ENCODE measurements at regions not wholly inside any gene's neighbourhood (a gene's known extent, or its start where the extent isn't known, plus 50 kb on each side); places are given as distances from the start of the nearest gene placed in this dataset.
"Not testable (repeated sequence)": the region's sequence is repeated elsewhere in the genome, so short reads cannot be mapped to it uniquely, and the experiment has no call there.

DNA sequence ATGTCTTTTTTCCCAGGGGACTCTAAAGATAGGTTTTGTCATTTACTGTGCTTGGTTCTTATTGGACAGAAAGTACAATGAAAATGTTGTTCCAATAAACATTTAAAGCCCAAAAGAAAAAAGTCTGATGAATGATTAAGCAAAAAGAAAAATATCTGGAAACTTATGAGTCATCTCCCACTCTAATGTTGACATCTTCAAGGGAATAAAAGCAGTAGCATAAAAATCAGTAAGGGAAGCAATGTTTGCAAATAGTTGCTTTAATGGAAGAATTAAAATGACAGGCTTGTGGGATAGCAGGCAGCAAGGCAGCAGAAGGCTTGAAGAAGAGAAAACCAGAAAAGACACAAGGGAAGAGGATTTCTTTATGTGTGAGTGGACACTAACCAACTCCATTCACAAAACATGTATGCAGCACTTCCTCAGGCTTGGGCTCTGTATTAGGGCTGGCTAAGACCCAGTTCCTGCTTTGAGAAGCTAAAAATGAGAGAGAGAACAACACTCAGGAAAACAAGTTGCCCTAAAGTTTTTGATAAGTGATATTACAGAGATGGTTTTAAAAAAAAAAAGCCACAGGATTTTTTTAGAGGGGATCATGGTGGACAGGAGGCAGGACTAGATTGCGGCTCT is 263.2 kb upstream of the NT5E start:
- DNase-seq: no peak

DNA sequence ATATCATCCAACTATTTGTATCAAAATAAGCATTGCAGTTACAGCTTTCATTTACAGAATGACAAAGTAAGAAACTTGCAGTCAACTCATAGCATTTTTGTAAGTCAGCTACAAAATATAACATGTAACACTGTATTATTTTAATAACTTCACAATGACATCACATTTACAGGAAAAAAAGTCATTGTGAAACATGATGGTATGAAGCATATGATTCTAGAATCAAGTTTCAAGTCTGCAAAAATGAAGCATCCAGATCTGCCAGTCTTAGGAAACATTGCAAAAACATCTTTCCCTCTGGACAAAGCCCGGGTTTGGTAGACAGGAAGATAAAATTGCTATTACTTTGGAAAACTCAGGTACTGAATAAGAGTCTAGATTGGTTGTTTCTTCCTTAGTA is 263.9 kb upstream of the NT5E start:
- DNase-seq: no peak

DNA sequence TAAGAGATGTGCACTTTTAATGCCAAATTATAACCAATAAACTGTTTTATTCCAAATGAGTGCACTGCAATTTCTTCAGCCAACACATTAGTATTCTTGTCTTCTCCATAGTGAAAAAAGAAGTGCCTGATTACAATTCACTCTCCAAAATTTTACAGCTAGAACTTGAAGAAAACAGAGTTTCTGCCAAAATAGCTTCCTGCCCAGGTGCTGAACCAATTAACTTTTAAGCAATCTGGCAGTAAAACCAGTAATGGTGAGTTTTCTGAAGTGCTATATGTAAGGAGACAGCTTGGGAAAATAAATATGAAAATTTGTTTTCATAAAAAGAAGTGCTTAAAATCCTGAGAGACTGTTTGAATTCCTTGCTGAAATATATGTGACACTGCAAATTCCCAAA is 266.0 kb upstream of the NT5E start:
- DNase-seq: no peak

DNA sequence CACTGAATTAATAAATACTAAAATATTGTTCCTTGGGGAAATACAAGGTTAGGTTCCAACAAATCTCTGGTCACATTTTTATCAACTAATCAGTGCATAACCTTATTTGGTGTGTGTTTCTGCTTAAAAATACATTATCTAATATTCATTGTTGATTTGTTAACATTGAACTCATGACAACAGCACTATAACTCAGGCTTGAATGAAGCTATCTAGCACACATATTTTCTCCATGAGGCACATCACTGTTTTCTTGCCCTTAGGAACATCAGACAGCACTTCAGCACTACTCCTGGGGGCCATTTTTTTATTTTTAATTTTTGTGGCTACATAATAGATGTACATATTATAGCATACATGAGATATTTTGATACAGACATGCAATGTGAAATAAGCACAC is 277.2 kb upstream of the NT5E start:
- DNase-seq: no peak

DNA sequence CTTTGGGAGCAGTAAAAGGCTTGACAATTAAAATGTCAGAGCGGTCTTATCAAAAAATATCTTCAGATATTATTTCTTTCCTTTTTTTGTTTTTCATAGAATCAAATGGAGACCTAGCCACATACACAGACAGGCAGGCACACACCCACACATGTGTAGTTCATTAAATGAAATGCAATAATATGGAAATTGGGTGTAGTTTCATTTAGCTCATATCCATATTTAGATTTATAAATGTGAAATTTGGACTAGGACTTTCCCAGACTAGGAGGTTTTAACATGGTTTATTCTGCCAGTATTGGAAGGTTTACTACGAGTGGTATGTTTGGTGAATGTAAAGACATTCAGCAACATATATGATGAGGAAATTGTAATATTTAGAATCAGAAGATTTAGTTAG is 277.7 kb upstream of the NT5E start:
- DNase-seq: no peak

DNA sequence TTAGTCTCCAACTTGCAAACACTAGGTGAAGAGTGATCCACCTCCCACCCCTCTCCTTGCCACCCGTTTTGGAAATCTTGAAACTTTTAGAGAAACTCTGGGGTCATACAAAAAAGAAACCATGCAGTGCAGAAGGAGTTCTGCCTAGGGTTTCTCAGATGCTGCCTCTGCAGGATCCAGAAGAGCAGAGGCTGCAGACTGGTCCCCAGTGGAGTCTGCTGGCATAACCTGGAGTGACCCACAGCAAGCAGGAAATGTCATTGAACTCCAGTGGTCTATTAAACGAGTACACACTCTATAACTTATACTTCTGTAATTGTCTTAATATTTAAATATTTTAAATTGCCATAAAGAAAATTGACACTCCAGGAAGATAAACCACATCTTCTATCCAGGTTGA is 280.7 kb upstream of the NT5E start:
- no peak for DNase-seq

DNA sequence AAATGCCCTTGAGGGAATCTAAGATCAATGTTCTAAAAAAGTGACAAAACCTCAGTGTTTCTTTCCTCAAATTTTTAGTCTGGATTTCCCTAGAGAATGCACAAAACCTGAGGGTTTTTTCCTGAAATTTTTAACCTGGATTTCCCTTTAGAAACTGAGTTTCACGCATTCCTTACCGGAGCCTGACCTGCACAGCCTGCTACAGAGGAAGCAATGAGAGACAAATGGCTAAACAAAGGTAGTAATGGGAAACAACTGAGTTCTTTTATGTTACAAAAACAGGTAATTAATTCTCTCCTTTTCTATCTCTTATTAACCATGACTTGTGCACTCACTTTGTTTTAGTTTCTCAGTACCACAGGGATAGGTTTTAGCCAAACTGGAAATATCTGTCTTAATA is 281.7 kb upstream of the NT5E start:
- DNase-seq: no peak

DNA sequence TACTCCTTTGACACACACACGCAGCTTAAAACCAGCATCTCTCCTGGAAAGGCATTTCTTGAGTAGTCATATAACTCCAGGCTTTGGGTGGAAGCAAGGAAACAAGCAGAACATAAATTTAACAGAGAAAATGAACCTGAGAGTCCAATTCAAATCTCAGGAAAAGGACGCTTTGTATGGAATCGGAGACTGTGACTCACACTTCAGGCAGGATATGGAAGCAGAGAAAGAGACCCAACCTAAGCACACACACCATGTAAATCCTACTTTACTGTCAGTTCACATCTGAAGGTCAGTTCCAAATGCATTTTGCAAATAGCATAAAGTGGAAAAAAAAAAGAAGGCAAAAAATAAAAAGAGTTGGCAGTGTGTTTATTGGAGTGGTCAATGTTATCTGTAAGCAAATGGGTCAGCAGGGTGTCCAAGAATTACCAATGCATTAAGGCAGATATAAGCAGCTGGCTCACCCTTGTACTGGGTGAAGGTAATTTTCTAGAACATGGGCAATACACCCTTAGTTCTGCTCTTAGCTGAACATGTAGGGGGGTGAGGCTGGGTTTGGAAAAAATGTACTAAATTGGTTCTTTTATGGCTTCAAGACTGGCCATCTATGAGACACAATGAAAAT is 283.7 kb upstream of the NT5E start:
- no peak for DNase-seq

DNA sequence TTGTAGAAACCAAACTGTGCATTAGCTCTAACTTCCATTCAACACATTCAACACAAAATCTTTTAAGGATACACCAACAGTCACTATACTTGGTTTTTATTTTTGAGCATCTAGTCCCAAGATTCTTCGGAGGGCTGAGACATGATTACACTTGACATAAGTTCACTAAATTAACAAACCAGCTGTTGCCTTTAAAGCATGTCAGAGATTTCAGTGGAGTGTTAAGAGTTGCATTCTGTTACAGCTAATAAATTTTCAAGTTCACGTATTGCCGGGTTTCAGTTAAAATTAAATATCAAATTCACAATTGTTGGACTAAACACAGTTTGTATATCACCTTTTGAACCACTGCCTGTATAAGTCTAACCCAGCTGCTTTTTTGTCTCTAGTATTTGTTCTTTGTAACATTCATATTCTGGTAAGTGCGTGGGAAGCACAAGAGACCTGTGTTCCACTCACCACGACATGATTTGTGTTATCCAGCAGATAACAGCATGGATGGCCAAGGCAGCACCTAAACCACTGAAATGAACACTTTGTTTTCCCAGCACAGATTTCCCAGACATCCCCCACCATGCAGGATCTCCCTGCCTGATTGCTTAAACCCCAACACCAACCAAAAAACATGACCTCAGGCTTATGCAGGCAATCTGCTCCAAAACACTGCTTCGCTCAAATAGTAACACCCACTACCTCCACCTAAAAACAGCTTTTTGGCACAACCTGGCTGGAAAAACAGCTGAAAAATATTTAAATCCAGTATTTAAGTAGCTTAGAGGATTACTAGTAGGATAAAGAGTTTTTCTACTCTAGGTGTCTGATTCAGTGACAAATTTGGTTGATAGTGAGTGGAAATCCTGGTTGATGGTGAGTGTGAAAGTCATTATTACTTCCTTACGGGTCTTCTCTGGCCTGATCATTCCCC is 286.5 kb upstream of the NT5E start:
- no peak for DNase-seq

DNA sequence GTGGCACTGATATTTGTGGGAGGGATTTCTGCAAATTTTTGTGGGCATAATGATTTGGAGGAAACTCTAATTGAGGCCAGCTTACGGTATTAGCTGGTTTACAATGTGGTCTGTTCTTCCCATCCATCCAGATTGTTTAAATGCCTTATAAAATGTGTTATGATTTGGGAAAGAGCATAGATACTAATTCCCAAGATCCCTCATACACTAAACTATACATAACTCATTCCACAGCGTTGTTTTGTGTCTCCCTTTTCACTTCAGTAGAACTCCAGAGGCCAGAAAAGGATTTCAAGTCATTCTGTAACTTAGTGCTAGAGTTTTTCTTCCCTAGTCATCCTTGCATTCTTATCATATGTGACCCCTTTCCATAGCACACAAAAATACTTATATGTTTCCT is 292.6 kb upstream of the NT5E start:
- no peak for DNase-seq

DNA sequence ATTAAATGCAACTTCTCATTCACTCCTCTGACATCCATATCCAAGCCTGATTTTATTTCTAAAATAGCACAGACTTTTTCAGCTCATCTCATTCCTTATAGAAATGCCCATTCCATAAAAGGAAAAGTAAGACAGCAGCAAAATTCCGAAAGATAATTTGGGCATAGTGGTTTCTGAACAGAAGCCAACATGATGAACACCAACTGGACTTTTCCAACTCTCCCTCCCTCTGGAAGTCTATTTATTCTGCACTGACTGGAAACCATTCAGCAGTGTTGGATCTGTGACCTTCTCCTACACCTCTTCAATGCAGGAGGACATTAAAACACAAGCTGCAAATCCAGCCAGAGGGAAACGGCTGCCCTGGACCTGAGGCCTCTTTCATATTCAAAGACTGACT is 306.2 kb upstream of the NT5E start:
- no peak for DNase-seq

DNA sequence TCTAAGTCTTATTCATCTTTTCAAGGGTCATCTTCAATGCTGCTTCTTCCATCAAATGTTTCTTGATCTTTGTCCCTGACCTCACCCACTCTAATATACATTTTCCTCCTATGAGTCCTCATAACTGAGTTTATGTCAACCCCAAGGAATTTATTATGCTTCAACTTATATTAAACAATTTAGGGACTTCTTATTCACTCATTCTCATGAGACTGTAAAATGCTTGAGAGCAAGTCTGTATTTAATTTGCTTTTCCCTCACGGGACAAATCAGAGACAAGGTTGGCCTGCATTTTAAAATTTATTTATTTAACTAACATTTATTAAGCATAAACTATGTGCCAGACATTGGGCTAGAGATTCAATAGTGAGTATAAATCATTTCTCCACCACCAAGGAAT is 312.0 kb upstream of the NT5E start:
- no peak for DNase-seq

DNA sequence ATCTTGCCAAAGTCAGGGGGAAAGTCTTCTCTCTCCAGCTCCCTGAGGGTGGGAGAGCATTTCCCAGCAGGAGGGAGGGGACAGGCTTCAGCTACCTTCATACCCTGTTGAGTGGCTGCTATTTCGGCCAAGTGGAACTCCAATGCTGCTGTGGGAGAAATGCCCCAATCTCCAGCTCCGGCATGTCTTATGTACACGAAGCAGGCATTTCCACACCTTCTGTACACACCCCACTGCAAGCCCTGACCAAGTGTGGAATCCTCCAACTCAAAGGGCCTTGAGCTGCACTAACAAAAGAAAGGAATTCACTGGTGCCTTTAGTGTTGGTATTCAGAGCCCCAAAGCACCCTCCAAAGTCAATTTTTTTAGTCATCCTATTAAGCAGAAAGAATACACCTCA is 313.6 kb upstream of the NT5E start:
- DNase-seq: no peak

DNA sequence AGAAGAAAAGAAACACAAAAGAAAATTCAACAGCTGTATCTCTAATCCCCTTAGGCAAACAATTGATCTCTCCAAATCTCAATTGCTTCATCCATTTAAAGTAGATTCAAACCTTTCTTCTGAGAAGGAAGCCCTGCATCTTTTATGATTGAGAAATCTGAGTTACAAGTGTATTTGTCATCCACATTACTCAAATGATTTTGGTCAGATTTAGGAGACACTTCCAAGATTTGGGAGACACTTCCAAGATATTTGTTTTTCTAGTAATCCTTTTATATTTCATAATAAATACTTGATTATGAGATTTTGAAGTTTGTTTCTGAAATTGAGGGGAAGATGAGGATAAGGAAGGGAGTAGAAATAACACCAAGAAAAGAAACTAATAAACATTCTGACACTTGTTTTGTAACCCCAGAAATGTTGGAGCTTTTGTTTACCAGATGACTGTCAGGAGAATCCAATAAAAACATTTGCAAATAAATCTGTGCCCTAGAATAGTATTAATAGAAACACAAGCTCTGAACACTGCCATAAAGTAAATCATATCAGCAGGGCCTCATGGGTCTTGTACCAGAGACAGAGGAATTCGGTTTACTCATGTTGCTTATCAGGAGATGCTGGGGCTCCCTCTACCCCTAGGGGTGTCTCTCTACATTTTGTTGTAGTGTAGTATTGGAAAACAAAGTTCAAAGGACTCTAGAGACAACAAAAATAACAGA is 314.3 kb upstream of the NT5E start:
- DNase-seq: no peak

DNA sequence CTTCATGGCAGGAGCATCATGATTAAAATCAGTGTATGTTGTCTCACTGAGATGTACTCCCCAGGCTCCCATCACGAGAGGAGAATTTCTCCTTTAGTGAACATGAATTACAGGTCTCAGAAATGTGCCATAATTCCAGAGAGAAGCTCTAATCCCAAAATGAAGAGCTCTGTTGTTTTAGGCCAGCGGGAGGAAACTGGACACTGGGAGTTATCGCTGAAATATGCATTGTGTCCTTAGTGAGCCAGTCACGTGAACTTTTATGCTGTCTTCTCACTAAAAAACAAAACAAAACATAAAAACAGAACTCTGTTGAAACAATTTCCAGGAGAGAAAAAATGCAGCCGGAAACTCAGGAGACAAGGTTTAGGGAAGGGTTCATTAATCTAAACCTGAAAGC is 315.7 kb upstream of the NT5E start:
- DNase-seq: no peak

DNA sequence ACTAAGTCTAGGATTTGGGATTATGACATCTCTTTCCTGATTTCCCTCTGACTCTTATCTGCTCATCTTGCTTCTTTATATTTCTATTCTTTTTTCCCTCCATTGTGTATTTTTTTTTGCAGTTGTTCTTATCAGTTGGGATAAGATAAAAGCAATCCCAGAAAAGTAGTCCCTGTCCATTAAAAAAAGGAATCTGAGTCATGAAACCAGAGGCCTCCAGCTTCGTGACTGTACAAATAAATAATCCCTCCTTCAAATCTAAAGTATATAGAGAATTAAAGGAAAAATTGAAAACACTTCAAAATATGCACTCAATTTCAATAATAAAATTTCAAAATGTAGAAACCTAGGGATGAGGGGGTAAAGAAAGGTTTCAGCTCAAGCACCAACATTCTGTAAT is 317.8 kb upstream of the NT5E start:
- no peak for DNase-seq

DNA sequence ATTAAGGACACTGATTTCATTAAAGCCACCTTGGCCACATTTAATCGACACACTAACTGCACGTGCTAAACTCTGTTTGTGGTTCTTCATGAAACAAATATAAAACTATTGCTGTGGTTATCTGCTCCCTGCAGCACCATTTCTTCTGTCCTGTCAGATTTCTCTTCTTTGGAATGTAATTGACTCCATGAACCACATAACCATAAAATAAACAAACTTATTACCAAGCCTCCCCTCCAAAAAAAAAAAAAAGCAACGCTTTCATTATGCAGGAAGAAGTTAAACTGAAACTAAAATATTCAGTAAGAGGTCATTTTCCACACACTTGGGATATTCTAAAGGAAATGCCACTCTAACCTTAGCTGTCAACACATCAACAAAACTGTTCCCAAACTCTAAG is 319.1 kb upstream of the NT5E start:
- DNase-seq: no peak

DNA sequence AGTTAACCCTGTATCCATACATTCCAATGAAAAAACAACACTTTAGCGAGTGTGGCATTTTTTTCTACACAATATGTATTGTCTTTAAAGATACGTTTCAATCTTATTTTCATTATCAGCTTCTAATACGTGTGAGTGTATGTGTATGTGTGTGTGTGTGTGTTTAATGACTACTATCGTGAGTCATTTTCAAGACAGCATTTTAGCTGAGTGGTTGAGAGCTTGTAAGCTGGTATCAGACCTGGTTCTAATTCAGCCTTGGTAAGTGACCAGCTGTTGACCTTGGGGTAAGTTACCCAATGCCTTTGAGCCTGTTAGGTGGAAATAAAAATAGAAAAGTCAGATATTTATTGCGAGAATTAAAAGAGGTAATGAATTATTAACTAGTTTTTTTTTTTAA is 320.0 kb upstream of the NT5E start:
- DNase-seq: no peak

DNA sequence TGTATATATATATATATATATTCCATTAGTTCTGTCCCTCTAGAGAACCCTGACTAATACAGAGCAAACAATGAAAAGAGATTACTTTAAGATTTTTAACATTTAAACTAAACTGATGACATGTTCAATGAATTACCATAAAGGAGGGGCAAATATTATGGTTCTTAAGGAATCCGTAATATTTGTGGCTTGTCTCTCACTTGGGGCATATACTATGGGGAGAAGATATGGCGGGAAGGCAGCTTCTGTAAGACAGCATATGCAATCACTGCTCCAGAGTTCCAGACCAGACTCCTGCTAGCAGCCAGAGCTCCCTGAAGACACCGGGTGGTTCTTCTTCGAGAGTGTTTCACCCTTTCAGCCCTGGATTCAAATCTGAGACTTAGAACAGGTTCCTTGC is 321.1 kb upstream of the NT5E start:
- no peak for DNase-seq

DNA sequence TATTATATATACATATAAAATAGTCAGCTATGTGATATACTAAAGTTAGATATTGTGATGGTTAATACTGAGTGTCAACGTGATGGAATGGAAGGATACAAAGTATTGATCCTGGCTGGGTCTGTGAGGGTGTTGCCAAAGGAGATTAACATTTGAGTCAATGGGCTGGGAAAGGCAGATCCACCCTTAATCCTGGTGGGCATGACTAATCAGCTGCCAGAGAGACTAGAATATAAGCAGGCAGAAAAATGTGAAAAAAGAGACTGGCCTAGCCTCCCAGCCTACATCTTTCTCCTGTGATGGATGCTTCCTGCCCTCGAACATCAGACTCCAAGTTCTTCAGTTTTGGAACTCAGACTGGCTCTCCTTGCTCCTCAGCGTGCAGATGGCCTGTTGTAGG is 321.6 kb upstream of the NT5E start:
- not testable (repeated sequence) for DNase-seq

DNA sequence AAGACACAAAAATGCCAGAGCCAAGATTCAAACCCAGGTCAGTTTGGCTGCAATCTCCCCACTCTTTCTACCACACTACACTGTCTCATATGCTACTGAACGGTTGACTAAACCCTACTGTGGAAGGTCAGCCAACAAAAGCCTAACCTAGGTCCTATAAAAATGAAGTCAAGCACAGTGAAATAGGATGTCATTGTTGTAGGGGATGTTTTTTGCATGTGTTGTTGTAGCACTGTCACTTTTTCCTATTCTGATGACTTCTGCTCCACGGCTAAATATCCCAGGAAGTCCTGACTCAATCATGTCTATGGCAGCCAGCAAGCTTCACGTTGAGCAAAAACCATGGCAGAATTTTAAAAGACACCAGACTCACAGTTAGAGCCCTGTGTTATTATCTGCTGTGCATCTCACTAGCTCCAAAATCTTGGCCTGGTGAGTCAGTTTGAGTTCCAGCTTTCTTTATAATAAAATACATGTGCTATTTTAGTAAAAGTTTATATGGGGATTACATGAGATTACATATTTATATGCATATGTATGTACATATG is 322.1 kb upstream of the NT5E start:
- no peak for DNase-seq

DNA sequence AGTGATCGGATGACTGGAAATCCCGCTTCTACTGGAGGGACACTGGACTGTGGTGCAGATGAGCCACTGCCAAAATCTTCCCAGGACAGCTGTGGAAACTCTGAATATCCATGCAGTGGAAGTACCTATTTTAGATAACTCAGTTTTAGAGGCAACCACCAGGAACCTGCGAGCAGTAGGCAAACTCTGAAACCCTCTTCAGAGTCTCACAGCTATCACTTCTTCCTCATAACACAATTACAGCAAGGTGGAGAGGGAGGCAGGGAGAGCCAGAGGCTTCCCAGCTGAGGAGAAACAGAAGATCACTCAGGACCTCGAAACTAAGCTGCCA is 322.8 kb upstream of the NT5E start:
- no peak for DNase-seq

DNA sequence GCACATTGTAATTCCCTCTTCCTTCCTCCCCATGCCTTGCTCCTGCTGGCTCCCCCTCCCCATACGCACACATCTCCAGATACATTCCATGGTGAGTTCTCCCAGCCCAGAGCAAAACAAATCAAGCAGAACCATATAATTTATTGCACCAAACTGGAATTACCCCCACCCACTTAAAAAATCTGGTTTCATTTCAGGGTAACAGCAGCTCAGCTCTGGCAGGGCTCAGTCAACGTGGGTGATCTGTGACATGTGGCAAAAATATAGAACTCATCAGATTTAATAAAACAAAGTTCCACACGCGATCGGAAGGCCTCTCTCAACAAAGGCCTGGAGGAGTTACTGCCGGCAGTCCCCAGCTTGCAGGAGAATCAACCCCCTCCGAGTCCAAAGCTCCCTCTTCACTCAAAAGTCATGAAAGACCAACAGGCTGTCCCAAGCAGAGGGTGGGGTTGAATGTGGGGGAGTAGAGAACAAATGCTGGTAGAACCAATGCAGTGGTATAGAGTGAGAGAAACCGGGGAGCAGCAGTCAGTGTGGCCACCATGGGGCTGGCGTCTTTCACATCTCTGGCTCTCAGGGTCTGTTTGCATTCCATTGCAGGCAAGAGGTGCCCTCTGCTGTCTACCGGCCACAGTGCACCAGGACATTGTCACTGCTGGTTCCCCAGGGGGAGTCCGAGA is 323.3 kb upstream of the NT5E start:
- no peak for DNase-seq

Measured in activated CD4-positive, alpha-beta T cell treated with anti-CD3 and anti-CD28 coated beads, Interleukin-2, amount 50 U/mL, for 4 hours (primary cell).